NCI-H2107 treated with DMSO at 0.1 percent for 48 hours (cell line): ENCODE measurements at regions not wholly inside any gene's neighbourhood (a gene's known extent, or its start where the extent isn't known, plus 50 kb on each side); places are given as distances from the start of the nearest gene placed in this dataset.
"Not testable (repeated sequence)": the region's sequence is repeated elsewhere in the genome, so short reads cannot be mapped to it uniquely, and the experiment has no call there.

Source experiments
- DNase-seq: peaks from one replicate; lab custom pipeline; 2025; ENCODE audit not compliant: unreplicated experiment; lab: John Stamatoyannopoulos, UW

DNA sequence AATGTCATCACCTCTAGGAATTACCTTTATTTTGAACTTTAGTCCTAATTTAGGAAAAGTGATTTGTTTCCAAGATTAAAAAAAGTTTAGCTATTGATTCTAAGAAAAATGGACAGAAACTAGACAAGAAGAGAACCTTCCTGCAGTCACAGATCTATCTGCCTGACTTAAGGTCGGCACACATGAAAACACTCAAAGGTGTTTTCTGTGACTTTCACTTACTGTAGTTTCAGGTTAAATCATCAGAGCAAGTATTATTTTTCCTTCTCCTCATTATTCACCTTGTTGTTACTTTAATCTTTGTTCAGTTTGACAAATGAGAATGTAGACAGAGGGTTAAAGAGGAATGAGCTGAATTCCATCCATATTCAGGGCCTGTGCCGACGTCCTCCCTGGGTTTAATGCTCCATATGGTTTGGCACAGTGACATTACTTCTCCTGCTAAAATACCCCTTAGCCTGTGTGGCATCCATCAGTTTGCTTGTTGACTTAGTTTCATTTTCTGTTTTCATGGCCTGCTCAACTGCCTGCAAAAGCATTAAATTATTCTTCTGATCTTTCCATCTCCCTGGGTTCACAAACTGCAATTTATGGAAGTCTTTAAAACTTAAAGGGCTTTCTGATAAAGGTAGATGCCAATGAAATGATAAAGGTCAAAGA lies 352.7 kb downstream of the NKX6-1 start:
- no peak for DNase-seq

DNA sequence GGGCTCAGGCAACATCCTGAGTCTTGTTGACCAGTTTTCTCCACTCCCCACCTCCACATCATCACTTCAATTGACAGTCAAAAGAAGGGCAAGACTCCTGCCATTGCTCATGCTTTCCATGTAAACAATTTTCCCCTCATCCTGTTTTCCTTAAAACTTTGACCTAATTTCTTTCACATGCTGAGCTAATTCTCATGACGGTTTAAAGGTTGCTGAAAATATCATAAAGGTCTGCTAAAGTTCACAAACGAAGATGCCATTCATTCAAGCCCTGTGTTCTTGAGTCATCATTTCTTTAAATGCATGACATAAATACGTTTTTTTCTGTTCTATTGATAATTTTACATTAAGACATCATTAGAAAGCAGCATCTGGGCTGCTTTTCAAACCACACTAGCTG lies 353.9 kb downstream of the NKX6-1 start:
- DNase-seq, result no peak

DNA sequence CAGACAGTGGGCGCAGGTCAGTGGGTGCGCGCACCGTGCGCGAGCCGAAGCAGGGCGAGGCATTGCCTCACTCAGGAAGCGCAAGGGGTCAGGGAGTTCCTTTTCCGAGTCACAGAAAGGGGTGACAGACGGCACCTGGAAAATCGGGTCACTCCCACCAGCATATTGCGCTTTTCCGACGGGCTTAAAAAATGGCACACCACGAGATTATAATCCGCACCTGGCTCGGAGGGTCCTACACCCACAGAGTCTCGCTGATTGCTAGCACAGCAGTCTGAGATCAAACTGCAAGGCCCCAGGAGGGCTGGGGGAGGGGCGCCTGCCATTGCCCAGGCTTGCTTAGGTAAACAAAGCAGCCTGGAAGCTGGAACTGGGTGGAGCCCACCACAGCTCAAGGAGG lies 372.2 kb downstream of the NKX6-1 start:
- not testable (repeated sequence) for DNase-seq

DNA sequence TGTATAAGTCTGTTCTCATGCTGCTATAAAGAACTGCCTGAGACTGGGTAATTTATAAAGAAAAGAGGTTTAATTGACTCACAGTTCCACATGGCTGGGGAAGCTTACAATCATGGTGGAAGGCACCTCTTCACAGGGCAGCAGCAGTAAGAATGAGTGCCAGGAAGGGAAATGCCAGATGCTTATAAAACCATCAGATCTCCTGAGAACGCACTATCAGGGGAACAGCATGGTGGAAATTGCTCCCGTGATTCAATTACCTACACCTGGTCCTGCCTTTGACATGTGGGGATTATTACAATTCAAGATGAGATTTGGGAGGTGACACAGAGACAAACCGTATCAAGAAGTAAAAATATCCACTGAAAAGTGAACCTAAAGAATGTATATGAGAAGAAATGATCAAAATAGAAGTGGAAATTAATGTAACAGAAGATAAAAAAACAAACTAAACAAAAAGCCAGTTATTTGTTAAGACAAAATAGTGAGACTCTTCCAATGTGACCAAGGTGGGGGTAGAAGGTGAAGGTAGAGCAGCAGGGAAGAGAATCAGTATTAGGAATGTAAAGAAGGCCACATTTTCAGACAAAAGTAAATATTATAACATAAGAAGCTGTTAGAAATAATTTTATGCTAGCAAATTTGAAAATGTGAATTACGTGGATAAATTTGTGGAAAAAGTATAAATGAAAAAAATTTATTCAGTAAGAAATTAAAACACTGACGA lies 372.9 kb downstream of the NKX6-1 start:
- no peak for DNase-seq

DNA sequence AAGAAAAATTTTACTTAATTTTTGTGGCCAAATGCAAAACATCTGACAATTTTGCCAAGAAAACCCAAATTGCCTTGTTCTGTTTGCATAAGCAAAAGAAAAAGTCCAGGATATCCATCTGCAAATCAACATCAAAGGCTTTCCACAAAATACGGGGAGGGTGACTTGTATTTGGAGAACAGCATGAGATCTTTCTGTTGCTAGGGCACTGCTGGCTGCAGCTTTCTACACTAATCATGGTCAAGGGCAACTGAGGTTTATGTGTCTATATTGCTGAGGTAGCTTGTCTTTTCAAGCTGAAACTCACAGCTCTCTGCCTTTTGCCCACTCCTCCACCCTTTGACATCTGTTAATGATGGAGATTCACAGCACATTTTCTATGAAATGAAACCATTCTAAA lies 389.1 kb downstream of the NKX6-1 start:
- DNase-seq, result no peak

DNA sequence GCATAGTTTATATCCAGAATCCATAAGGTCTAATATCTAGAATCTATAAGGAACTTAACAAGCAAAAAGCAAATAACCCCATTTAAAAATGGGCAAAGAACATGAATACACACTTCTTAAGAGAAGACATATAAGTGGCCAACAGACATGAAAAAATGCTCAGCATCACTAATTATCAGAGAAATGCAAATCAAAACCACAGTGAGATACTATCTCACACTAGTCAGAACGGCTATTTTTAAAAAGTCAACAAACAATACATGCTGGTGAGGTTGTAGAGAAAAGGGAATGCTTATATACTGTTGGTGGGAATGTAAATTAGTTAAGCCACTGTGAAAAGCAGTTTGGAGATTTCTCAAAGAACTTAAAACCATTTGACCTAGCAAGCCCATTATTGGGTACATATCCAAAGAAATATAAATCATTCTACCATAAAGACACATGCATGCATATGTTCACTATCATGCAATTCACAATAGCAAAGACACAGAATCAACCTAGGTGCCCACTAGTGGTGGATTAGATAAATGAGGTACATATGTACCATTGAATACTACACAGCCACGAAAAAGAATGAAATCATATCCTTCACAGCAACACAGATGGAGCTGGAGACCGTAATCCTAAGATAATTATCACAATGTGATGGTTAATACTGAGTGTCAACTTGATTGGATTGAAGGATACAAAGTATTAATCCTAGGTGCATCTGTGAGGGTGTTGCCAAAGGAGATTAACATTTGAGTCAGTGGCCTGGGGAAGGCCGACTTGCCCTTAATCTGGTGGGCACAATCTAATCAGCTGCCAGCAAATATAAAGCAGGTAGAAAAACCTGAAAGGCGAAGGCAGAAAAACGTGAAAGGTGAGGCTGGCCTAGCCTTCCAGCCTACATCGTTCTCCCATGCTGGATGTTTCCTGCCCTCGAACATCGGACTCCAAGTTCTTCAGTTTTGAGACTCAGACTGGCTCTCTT lies 397.2 kb downstream of the NKX6-1 start:
- DNase-seq, result not testable (repeated sequence)

DNA sequence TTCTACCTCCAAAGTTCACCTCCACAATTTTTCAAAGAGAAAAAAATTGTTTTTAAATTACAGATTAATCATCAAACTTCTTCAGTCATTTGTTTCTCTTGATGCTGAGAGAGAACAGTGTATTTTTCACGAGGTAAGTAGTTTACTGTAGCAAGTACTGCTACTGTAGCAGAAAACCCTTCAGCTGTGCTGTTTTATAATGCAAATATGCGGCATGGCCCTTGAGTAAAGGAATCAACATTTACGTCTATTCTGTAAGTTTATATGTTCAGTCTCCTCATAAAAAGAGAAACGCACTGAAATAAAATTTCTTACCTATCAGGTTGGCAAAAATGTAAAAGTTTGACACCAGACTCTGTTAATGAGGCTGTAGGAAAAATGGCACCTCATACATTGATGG lies 399.0 kb downstream of the NKX6-1 start:
- DNase-seq, result no peak

DNA sequence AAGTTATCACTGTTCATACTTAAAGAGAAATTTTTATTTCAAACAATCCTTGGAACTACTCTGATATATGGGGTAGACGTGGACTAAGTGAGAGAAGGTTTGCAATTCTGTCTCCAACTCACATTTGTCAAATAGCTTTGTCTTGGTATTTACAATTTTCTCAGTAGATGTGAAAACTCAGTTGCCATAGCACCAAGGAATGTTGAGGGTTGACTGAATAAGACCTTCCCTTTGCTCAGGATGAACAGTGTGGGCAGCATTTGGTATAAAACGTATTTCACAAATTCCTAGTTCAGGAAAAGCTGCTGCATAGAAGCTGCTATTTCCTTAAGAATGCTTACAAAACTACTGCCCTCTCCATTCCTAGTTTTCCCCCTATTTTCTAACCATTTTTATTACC lies 399.5 kb downstream of the NKX6-1 start:
- DNase-seq, result no peak

DNA sequence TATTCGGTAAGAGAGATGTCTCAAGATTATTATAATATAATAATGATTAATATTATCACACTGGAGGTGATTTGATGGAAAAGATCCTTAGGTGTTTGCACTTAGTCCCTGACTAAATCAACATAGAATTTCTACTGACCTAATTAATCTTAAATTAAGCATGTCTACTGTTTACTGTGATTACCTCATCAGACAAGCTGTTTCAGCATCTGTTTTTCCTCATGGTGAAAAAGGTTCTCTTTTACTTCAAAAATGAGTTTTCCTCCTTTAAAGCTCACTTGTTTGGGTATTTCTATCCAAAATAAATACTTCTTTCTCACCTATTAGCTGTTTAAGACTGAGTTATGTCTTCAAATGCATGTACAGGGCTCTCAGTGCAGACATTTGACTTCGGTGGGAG lies 407.8 kb downstream of the NKX6-1 start:
- DNase-seq, result no peak

DNA sequence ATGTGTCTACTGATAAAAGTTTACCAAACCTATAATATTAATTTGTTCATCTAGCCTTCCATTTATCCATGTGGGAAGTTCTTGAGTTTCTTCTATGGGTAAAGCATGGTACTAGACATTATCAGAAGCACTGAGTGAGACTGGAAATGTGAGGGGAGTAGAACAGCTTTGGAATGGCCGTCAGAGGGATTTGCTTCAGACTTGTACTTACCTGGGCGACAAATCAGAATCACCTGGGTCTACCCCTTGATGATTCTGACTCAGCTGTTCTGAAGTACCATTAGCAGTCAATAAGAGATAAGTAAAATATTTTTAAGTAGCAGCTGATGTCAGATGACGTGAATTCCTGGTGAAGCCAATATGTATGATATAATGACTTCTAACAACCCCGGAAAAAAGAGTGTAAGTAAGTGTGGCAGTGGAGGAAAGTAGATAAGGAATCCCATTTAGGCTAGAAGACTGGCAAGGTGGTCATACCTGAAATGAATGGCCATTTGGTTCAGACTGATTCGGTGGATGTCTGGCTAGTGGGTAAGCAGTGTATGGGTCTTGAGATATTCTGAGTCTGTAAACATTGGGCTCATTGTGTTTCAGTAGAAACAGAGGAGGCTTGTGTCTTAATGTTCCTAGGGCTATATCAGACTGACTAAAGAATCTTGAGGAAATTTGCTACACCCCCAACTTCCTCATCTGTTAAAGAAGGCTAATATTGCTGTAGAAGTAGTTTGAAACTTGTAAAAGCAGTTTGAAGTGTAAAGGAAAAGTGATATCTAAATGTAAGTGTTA lies 409.2 kb downstream of the NKX6-1 start:
- DNase-seq, result no peak

DNA sequence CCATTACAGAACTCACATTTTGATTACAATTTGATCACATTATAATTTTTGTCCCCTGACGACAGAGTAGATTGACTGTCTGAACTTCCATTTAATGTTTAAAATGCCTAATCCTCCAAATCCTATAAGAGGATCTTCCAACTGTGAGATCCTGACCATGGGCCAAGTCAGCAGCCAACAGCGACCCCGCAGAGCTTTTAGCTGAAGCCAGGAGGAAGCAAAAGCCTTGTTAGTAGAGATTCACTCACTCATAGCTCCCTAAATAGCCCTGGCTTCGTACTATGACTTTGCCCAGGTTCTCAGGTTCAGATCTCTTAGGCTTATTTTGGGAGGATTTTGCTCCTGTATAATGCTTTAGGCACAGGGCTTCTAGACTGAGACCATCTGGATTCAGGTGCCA lies 413.1 kb downstream of the NKX6-1 start:
- no peak for DNase-seq

DNA sequence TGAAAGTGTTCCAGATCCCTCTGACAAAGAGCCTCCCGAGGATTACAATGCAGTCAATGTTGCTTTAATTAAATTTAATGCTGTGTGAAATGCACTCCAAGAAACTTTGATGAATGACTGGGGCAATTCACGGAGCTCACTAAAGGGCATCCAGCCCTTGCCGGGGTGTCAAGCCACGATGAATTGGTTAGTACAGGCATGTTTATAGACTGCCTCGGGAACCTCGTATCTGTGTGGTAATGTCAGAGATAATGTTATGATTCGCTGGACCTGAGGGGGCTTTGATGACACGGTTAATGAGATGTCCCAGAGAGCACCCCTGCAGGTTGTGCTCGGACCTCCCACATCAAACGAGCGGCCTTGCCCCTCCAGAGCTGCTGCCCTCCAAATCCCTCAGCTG lies 428.8 kb downstream of the NKX6-1 start:
- DNase-seq, result no peak

DNA sequence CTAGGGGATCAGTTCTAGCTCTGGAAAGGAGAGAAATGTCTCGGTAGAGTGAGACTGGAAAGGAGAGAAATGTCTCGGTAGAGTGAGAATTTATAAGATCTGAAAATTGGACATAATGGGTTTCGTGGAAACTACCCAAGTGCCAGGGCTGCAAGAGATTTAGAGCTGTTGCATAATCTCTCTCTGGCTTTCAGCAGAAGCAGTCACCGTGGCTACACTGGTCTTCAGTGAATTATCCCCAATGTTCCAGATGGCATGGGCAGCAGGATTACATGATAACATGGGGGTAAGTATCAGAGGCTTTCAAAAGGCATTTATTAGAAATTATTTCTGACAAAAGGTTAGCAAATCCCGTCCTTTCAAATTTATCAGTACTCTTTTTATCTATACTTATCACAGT lies 435.5 kb downstream of the NKX6-1 start:
- no peak for DNase-seq

DNA sequence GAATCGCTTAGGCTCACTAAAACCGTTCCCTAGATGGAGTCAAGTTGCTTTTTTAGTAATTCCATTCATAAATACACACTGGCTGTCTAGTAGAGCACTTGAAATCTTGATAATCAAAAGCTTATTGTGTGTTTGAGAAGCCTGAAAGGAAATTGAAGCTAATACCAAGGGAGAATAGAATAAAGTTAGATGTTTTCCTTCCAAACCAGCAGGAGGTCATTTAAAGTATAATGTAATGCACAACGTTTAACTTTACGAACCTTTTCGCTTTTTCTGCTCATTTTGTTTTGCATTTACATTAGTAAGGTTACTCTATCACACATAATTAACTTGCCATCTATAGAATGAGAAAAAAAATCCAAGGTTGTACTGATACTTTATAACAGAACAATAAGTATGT lies 440.9 kb downstream of the NKX6-1 start:
- DNase-seq, result peak; percentile 9

DNA sequence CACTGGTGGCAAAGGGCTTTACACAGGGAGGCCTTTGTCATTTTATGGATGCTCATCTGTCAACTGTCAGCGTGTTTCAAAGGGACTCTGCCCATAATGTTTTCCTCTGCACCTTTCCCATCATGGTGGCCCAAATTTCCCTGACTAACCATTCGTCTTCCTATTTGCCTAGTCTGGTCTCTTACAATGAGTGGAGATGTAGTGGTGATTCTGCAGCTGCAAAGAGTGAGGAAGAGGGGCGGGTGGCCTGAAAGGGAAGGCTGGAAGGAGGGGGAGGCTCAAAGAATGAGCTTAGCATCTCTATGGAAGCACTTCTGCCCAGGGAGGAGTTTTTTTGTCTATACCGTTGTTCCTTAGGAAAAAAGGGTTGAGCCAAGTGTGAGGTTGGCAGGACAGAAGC lies 447.5 kb downstream of the NKX6-1 start:
- DNase-seq, result no peak

DNA sequence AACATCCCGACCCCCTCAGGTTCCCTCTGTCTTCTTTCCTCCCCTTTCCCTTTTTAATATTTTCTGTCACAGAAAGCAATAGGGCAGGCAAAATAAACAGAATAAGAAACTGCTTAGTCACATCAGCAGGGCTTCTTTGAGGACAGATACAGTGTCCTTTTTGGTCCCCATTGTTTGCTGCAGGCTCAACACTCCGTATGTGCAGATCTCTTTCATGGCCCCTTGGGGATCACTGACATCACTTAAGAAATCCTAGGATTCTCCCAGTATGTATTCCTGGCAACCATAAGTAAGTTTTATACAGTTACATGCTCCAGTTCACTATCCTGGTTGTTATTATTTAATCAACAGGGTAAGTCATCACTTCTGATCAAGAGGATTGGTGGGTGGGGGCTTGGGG lies 448.0 kb downstream of the NKX6-1 start:
- DNase-seq, result no peak

DNA sequence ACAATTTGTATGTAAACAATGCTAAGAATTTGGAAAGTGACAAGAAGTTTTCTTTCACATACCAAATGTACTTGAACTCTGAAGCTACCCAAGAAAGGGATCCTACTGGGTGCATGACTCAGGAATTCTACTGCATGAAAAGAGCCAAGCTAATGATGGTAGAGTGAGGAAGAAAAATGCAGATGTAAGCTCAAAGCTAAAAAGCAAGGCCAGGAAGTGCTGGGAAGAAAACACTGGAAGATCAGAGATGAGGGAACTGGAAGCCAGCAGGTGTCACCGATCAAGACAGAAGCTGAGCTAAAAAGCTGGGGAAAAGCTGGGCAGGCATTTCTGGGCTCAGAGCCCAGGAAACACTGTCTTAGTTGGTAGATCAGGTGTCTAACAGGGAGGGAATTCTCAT lies 449.1 kb downstream of the NKX6-1 start:
- peak; percentile 44 for DNase-seq

DNA sequence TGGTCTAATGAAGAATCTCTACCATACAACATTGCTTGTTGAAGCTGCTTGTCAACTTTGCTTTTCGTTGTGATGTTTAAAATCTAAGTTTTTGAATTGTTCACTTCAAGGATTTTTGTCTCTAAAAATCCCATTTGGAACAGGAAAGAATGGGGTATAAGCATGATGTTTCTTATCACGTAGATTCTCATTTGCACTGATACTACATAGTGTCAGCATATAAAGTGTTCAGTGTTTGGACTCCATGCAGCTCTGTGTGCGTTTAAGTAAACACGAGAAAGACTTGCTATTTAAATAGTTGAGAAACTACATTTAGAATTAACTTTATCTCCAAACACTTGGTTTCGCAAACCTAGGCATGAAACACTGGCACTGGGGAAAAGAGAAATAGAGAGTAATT lies 452.5 kb downstream of the NKX6-1 start:
- no peak for DNase-seq

DNA sequence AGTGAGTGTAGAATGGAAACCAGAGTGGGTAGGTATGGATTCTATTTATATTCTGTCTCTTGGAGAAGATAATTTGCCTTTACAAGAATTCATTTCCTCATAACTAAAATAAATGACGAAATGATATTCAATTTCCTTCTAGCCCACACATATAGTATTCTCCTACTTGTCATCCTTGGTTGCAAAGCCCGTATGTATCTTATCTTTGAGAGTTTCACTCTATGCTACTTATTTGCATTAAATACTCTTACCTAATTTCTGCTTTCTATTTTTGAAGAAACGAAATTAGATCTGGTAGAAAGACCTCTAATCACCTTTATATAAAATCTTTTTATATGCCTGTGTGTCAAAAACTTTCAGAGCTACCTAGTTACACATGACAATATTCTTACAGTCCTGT lies 457.7 kb downstream of the NKX6-1 start:
- no peak for DNase-seq

DNA sequence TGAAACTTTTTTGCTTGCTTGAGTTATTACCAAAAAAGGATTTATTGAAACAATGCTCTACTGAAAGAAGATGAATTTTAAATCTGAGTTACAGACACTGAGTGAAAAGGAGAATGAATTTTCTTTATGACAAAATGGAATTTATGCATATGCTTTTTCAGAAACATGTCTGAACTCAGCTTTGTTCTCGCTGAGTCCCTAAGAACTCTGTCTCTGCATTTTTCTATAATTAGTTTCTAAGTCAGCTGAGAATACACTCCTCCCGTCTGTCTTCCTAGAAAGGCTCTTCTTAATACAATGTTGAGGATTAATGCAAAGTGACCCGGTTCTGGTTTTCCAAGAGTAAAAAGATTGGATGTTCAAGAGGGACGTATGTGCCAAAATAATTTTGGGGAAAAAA lies 463.5 kb downstream of the NKX6-1 start:
- no peak for DNase-seq

DNA sequence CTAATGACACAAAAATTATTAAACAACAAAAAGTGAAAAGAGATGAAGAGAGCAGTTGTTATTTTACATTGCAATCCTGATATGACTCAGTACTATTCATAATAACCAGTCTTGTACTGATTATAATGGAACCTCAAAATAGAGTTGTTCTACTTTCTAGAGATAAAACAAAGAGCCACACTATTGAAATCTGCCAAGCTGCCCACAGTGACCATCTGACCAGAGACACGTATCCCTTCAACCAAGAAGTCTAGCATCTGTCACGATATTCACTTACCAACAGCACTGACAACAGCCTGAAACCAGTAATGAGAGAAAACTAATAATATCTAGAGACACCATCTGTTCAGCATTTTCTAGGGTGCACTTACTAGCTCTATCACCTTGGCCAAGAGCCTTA lies 466.7 kb downstream of the NKX6-1 start:
- no peak for DNase-seq
